GM12874 (cell line): ENCODE measurements at regions not wholly inside any gene's neighbourhood (a gene's known extent, or its start where the extent isn't known, plus 50 kb on each side); places are given as distances from the start of the nearest gene placed in this dataset.
A peak's percentile ranks its signal among the peaks of the same experiment; 100 is the strongest.

Experiments
- TF ChIP-seq, protein P1 (sequence below): IDR thresholded peaks from 2 replicates; pipeline ENCODE4 v1.5.1; 2011; ENCODE audit warnings: low read depth, mild to moderate bottlenecking, control low read depth, low read length, moderate library complexity; ENCODE audit not compliant: insufficient read depth

GRCh38 chr15:62218841-62219240 lies 53.8 kb upstream of the C2CD4B start:
- TF ChIP-seq, protein P1, sequence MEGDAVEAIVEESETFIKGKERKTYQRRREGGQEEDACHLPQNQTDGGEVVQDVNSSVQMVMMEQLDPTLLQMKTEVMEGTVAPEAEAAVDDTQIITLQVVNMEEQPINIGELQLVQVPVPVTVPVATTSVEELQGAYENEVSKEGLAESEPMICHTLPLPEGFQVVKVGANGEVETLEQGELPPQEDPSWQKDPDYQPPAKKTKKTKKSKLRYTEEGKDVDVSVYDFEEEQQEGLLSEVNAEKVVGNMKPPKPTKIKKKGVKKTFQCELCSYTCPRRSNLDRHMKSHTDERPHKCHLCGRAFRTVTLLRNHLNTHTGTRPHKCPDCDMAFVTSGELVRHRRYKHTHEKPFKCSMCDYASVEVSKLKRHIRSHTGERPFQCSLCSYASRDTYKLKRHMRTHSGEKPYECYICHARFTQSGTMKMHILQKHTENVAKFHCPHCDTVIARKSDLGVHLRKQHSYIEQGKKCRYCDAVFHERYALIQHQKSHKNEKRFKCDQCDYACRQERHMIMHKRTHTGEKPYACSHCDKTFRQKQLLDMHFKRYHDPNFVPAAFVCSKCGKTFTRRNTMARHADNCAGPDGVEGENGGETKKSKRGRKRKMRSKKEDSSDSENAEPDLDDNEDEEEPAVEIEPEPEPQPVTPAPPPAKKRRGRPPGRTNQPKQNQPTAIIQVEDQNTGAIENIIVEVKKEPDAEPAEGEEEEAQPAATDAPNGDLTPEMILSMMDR: no peak

DNA sequence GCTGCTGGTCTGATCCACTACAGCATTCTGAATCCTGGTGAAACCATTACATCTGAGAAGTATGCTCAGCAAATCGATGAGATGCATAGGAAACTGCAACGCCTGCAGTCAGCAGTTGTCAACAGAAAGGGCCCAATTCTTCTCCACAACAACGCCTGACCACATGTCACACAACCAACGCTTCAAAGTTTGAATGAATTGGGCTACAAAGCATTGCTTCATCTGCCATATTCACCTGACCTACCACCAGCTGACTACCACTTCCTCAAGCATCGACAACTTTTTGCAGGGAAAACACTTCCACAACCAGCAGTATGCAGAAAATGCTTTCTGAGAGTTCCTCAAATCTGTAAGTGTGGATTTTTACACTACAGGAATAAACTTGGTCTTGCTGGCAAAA lies 54.7 kb upstream of the C2CD4B start:
- TF ChIP-seq, protein P1: no peak

DNA sequence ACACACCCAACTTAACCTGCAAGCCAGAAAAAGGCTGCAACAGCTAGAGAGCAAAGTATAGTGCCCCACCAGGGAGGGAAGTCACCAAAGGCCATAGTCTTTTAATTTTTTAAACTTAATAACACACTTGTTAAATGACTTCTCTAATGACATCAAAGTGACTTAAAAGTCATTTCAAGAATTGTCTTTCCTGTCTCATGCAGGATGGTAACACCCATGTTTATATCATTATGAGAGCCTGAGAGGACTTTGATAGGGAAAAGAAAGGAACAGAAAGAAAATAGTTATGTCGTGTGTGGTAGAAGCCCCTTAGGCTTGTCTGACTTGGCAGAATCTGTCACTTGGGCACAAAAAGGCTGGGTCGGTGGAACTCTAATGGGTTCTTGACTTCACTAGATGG lies 57.9 kb upstream of the C2CD4B start:
- TF ChIP-seq, protein P1: no peak

- TF ChIP-seq, protein P1: no peak
Observed at GRCh38 chr15:62228604-62229003, 63.5 kb upstream of the C2CD4B start.

DNA sequence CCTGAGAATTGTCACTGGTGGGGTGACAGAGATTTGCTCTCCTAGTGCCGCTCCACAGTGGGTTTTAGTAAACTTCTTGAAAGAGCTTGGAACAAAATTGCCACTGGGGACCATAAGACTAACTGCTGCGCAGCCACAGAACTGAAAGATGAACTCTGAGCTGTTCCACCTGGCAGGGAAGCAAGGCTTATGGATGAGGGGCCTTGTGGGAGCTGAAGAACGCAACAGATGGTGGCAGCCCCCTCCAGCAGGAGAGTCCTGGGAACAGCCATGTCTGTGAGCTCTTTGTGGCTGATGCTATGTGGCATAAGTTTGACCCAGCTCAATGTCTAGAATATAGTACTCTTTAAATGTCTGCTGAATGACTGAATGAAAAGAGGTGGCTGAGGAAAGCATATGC lies 66.8 kb upstream of the C2CD4B start:
- TF ChIP-seq, protein P1: no peak

DNA sequence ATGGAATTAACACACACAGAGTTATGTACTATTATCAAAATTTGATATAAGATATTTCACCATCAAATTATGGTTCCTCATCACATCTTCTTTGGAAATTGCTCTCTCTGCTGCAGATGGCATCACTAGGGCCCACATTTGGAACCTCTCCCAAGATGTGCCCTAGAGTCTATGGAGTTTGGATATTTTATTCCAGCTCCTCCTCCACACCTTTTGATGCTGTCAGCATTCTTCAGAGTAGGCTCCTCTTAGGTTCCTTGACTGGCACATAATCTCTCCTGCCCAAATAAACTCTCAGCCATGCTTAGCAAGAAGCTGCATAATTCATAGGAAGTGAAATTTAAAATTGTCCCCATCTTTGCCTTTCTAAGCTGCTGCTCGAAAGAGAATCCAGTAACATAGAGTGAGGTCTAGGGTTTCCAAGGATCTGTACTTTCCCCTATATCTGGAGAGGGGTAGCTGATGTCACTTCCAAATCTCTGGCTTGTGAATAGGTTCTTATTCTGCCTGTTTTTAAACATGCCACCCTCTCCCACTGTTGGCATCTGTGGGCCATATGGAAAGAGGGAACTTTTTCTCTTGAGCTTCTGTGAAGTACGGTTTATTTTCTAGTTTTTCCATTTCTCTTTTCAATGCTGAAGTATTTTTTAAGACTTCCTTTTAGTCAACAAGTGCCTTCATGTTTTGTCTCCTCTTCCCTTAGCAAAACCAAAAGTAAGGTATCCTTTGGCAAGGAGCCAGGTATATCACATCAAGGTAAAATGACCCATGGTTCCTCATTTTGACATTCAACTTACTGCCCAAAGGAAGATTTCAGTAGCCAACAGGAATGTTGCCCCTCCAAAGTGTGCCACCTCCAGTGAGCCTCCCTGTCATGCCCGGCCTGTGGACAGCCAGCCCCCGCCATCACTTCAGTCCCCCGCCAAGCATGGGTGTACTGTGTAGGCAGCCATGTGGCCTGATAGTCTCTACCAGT lies 75.3 kb upstream of the C2CD4B start:
- TF ChIP-seq, protein P1: no peak

DNA sequence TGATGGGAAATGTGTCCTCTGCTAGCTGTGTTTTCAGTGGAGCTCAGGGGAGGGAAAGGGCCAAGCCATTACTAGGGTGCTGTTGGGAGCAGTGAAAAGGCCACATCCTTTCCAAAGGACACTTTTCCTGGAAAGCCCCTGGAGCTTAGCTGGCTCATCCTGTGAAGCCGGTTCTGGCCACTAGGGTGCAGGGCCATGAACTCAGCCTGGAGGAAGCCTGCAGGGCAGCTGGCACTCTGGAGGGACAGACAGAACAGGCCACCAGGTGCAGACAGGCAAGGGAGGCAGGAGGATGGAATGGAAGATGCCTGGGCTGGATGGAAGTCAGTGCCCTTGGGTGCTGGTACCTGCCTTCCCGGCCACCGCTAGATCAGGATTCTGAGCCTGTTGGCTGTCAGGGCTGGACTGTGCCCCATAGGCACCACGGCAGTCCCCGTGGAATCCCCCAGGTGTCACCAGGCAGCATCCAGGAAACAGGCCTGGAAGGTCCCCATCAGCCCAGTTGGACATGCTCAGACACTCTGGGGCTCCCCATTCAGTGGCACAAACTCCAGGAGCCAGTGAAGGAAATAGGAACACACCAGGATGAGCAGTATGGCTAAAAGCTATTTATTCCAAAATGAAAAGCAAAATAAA lies 76.2 kb upstream of the C2CD4B start:
- TF ChIP-seq, protein P1: peak; percentile 36; the same call in 1 of the 2 replicates
